H1 (cell line): ENCODE measurements at regions not wholly inside any gene's neighbourhood (a gene's known extent, or its start where the extent isn't known, plus 50 kb on each side); places are given as distances from the start of the nearest gene placed in this dataset.

Experiments
- TF ChIP-seq, protein P1 (sequence below): IDR thresholded peaks from 2 replicates; pipeline ENCODE4 v1.6.1; 2011; ENCODE audit warnings: low read depth, mild to moderate bottlenecking, low read length; ENCODE audit not compliant: insufficient read depth

DNA sequence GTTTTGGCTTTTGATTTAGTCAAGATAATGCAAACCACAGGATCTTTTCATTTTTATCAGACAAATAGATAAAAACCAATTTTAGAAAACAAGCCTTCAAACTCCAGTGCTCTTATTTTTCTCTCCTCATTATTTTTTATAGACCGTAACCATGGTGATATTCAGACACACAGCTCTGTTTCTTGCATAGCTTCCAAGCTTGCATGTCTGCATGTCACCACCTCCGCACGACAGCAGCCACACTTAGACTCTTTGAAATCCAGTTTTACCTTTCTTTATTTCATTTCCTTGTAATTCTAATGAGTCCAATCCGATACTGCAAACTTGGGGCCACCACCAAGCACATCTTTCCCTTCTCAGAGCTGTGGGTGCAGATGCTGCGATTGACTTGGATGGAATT is 94.3 kb upstream of the GPM6A start (continued):
- TF ChIP-seq, protein P1, sequence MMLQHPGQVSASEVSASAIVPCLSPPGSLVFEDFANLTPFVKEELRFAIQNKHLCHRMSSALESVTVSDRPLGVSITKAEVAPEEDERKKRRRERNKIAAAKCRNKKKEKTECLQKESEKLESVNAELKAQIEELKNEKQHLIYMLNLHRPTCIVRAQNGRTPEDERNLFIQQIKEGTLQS, result no peak
